Tongue (tissue), 1 donor: ENCODE measurements at regions not wholly inside any gene's neighbourhood (a gene's known extent, or its start where the extent isn't known, plus 50 kb on each side); places are given as distances from the start of the nearest gene placed in this dataset.

Source experiments
- DNase-seq: peaks from one replicate; pipeline ENCODE4 v3.0.0-alpha.2; 2015

GRCh38 chr9:16951502-16951901, 81.0 kb upstream of the BNC2 start:
- no peak for DNase-seq

GRCh38 chr9:16950051-16950450, 79.6 kb upstream of the BNC2 start:
- no peak for DNase-seq

- DNase-seq, result no peak
These were observed 60.1 kb upstream of the BNC2 start for GRCh38 chr9:16930578-16930977.

- DNase-seq, result no peak
These were observed 57.9 kb upstream of the BNC2 start for GRCh38 chr9:16928179-16928945.

GRCh38 chr9:16925426-16925825, 55.0 kb upstream of the BNC2 start:
- DNase-seq, result no peak

- DNase-seq, result no peak
These were observed 53.9 kb upstream of the BNC2 start for GRCh38 chr9:16924311-16924915.

- no peak for DNase-seq
These were observed 51.4 kb upstream of the BNC2 start for GRCh38 chr9:16921855-16922254.
